ENCODE measurements at regions not wholly inside any gene's neighbourhood (a gene's known extent, or its start where the extent isn't known, plus 50 kb on each side); places are given as distances from the start of the nearest gene placed in this dataset.

GRCh38 chr16:73753931-73754330, 542.7 kb upstream of the PSMD7 start:
- TF ChIP-seq CTCF (IDR thresholded peaks at IDR 0.05), result no peak
- TF ChIP-seq POLR2AphosphoS5 (IDR thresholded peaks at IDR 0.05; ENCODE audit: insufficient read depth in 1 of 2, low read depth in 1 of 2), result no peak

Measured in vagina (tissue), 2 donors.